ENCODE measurements at regions not wholly inside any gene's neighbourhood (a gene's known extent, or its start where the extent isn't known, plus 50 kb on each side); places are given as distances from the start of the nearest gene placed in this dataset.

DNA sequence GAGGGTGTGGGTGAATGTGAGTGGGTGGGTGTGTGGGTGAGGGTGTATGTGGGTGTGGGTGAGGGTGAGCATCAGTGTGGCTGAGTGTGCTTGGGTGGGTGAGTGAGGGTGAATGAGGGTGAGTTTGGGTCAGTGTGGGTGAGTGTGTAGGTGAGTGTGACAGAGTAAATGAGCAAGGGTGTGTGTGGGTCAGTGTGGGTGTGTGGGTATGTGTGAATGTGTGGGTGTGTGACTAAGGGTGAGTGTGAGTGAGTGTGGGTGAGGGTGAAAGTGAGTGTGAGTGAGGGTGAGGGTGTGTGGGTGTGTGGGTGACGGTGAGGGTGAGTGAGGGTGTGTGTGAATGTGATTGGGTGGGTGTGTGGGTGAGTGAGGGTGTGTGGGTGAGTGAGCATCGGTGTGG is 1676.7 kb upstream of the TENM3 start:
- TF ChIP-seq, protein P1, sequence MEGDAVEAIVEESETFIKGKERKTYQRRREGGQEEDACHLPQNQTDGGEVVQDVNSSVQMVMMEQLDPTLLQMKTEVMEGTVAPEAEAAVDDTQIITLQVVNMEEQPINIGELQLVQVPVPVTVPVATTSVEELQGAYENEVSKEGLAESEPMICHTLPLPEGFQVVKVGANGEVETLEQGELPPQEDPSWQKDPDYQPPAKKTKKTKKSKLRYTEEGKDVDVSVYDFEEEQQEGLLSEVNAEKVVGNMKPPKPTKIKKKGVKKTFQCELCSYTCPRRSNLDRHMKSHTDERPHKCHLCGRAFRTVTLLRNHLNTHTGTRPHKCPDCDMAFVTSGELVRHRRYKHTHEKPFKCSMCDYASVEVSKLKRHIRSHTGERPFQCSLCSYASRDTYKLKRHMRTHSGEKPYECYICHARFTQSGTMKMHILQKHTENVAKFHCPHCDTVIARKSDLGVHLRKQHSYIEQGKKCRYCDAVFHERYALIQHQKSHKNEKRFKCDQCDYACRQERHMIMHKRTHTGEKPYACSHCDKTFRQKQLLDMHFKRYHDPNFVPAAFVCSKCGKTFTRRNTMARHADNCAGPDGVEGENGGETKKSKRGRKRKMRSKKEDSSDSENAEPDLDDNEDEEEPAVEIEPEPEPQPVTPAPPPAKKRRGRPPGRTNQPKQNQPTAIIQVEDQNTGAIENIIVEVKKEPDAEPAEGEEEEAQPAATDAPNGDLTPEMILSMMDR (conservative IDR thresholded peaks at IDR 0.05; ENCODE audit: low read depth, low read length), result no peak
- no peak for DNase-seq (ENCODE audit: low read depth)
- H3K4me3 ChIP-seq (ENCODE audit: low read length), result no peak overlapping the region

DNA sequence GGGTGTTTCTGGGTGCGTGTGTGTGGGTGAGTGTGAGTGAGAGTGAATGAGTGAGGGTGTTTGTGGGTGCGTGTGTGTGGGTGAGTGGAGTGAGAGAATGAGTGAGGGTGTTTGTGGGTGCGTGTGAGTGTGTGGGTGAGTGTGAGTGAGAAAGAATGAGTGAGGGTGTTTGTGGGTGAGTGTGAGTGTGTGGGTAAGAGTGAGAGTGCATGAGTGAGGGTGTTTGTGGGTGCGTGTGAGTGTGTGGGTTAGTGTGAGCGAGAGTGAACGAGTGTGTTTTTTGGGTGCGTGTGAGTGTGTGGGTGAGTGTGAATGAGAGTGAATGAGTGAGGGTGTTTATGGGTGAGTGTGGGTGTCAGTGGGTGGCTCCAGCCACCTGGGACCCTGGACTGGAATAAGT is 1676.1 kb upstream of the TENM3 start:
- H3K4me3 ChIP-seq (ENCODE audit: low read length), result no peak overlapping the region
- no peak for DNase-seq (ENCODE audit: low read depth)
- TF ChIP-seq, protein P1 (conservative IDR thresholded peaks at IDR 0.05; ENCODE audit: low read depth, low read length), result no peak

DNA sequence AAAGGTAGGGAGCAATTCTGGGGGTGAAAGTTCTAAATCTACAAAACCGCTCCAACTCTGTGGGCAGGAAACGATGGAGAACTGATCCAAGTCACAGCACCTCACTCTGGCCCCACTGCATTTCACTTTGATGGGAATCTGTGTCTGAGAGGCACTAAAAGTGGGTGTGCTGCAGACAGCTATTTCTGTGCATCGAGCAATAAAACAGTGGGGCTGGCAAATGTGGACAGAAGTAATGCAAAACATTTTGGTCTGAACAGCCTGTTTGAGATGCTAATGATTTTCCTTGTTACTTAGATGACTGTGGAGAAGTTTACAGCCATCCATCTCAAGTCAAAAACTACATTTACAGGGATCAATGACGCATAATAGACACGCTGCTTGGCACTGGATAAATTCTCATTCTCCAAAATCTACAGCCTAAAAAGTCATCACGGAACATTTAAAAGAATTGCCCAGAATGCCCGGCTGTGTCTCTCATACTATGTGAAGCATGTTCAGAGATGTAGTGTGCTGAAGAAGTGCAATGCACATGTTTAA is 1671.6 kb upstream of the TENM3 start:
- no peak overlapping the region for H3K4me3 ChIP-seq (ENCODE audit: low read length)
- DNase-seq (ENCODE audit: low read depth), result no peak
- TF ChIP-seq, protein P1 (conservative IDR thresholded peaks at IDR 0.05; ENCODE audit: low read depth, low read length), result no peak

DNA sequence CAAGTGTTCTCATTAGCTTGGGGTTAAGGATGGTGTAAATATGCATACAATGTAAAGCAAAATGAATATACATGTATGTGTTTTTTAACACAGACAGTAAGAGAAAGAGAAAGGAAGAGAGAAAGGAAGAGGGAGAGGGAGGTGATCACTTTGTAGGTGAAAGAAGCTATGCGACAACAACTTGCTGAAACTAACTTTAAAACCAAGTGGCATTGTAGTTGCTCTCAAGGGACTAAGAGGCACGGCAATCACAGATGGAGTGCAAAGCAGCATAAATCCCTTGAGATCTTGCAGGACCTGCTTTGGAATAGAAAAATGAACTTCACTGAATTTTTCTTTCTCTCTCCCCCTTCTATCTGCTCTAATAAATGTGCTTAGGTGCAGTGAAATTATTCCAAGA is 1665.0 kb upstream of the TENM3 start:
- no peak for DNase-seq (ENCODE audit: low read depth)
- TF ChIP-seq, protein P1 (conservative IDR thresholded peaks at IDR 0.05; ENCODE audit: low read depth, low read length), result no peak
- no peak overlapping the region for H3K4me3 ChIP-seq (ENCODE audit: low read length)

DNA sequence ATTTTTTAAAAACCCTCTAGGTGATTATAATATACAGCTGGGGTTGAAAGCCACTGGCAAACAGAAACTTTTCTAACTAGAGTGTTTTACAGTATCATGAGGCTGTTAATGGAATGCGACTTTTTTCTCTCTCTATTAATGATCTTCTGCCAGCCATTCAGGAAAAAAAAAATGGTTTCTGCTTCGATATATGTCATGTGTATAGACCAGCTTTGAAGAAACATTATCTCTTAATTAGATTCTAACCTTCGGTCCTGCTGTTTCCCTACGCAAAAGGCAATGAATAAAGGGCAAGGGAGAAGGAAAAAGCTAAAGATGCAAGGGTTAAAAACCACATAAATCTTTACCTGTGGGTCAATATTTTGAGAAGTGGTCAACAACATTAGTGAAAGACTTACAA is 1662.1 kb upstream of the TENM3 start:
- TF ChIP-seq, protein P1 (conservative IDR thresholded peaks at IDR 0.05; ENCODE audit: low read depth, low read length), result no peak
- no peak for DNase-seq (ENCODE audit: low read depth)

DNA sequence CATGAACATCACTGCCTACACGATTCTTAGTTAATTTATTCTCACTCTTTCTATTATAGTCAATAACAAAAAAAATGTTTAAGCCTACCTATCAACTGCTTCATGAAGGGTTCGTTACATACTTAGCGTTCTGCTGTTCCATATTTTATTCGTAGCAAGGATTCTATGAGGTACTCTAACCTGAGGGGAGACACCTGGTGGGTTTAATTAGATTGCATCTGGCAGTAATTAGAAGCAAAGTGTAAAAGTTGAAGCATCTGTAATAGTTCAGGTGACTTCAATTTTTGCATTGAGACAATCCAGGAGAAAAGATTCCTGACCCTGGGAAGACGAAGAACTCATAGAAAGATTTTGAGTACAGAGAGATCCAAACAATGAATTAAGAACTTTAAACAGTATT is 1655.8 kb upstream of the TENM3 start:
- TF ChIP-seq, protein P1 (conservative IDR thresholded peaks at IDR 0.05; ENCODE audit: low read depth, low read length), result no peak
- no peak for DNase-seq (ENCODE audit: low read depth)
- H3K4me3 ChIP-seq (ENCODE audit: low read length), result no peak overlapping the region

More for the DNA sequence above, 1662.1 kb upstream of the TENM3 start:
- no peak overlapping the region for H3K4me3 ChIP-seq (ENCODE audit: low read length)

DNA sequence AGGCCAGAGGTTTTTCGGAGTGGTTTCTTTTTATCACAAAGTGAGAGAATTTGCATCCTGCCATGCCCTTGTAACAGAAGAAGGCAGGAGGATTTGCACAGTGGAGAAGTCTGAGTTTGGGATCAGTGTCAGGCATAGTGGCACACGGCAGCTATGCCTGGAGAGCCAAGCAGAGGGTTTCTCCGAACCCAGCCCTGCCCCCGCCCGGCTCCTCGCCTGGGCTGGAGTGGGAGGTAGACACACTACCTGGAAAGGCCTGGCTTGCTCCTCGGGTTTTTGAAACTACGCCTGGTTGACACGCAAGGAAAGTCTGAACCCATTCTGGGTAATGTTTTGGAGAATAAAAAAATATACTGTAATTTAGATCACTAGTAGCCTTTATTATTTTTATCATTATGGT is 1653.6 kb upstream of the TENM3 start:
- TF ChIP-seq, protein P1 (conservative IDR thresholded peaks at IDR 0.05; ENCODE audit: low read depth, low read length), result no peak
- H3K4me3 ChIP-seq (ENCODE audit: low read length), result no peak overlapping the region
- no peak for DNase-seq (ENCODE audit: low read depth)

Measured in retinal pigment epithelial cell (primary cell).